Hepatocyte (in vitro differentiated cells): ENCODE measurements at regions not wholly inside any gene's neighbourhood (a gene's known extent, or its start where the extent isn't known, plus 50 kb on each side); places are given as distances from the start of the nearest gene placed in this dataset.

Source experiments
- CTCF ChIP-seq: fragments of 200-600 bp; sonication (generic); IDR thresholded peaks from 2 replicates; pipeline ENCODE4 v1.5.1; 2016; ENCODE audit warnings: antibody characterized with exemption, mild to moderate bottlenecking; ENCODE audit not compliant: poor library complexity
- EZH2 ChIP-seq: fragments of 200-600 bp; sonication (generic); IDR thresholded peaks from 2 replicates; pipeline ENCODE4 v1.6.1; 2016; ENCODE audit warnings: antibody characterized with exemption, mild to moderate bottlenecking, borderline replicate concordance

DNA sequence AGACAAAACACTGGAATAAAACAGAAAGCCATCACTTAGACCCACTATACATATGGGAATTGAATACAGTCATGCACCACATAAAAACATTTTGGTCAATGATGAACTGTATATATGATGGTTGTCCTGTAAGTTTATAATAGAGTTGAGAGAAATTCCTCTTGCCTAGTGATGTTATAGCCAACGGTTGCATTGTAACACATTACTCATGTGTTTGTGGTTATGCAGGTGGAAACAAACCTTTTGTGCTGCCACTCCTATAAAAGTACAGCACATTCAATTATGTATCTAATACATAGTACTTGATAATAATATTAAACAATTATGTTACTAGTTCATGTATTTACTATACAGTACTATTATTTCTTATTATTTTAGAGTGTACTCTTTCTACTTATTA lies 381.2 kb upstream of the MBL2 start:
- TF ChIP-seq CTCF (no peak), EZH2 (no peak)
